ENCODE measurements at regions not wholly inside any gene's neighbourhood (a gene's known extent, or its start where the extent isn't known, plus 50 kb on each side); places are given as distances from the start of the nearest gene placed in this dataset.

DNA sequence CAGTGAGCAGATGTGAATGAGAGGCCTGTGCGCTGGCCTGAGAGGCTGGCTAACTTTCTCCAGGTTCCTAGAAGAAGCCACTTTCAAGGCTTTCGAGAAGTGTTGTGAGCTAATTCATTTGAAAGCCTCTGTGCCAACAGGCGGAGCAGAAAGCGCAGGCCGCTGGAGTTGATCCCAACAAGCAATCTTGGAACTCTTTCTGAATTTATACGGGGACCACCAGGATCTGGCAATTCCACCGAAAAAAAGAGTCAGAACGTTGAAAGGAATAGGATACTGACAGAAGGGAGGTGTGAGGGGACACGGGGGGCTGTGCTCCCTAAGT lies 71.3 kb upstream of the METRNL start:
- no peak overlapping the region for H3K4me3 Mint-ChIP-seq
- H3K4me1 Mint-ChIP-seq: no peaks in the 10 kb centered on the region
- Histone ChIP-seq H3K4me1 (ENCODE audit: control insufficient read depth, insufficient read depth, low read length) (no peaks in the 10 kb centered on the region), H3K36me3 (ENCODE audit: control insufficient read depth, insufficient read depth, low read length) (no peaks in the 10 kb centered on the region), H3K27ac (ENCODE audit: low read length) (no peak overlapping the region), H3K27me3 (ENCODE audit: control insufficient read depth, insufficient read depth, low read length) (no peaks in the 10 kb centered on the region), H3K9me3 (ENCODE audit: control insufficient read depth, insufficient read depth, low read length) (no peaks in the 10 kb centered on the region), H3K4me3 (ENCODE audit: low read length) (no peak overlapping the region)
- H3K36me3 Mint-ChIP-seq: no peaks in the 10 kb centered on the region
- H3K27ac Mint-ChIP-seq: no peak overlapping the region
- intact Hi-C loops (cut with micrococcal nuclease): no loop called here
- DNase-seq (no peak), ATAC-seq (no peak)
- H3K9me3 Mint-ChIP-seq: no peaks in the 10 kb centered on the region
- H3K27me3 Mint-ChIP-seq (ENCODE audit: low read depth in 2 of 2): no peaks in the 10 kb centered on the region
- 96% methylated on average over 9 of the region's 9 CpGs for WGBS (ENCODE audit: insufficient coverage)
- TF ChIP-seq, protein P1, sequence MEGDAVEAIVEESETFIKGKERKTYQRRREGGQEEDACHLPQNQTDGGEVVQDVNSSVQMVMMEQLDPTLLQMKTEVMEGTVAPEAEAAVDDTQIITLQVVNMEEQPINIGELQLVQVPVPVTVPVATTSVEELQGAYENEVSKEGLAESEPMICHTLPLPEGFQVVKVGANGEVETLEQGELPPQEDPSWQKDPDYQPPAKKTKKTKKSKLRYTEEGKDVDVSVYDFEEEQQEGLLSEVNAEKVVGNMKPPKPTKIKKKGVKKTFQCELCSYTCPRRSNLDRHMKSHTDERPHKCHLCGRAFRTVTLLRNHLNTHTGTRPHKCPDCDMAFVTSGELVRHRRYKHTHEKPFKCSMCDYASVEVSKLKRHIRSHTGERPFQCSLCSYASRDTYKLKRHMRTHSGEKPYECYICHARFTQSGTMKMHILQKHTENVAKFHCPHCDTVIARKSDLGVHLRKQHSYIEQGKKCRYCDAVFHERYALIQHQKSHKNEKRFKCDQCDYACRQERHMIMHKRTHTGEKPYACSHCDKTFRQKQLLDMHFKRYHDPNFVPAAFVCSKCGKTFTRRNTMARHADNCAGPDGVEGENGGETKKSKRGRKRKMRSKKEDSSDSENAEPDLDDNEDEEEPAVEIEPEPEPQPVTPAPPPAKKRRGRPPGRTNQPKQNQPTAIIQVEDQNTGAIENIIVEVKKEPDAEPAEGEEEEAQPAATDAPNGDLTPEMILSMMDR (IDR thresholded peaks at IDR 0.05): no peak

DNA sequence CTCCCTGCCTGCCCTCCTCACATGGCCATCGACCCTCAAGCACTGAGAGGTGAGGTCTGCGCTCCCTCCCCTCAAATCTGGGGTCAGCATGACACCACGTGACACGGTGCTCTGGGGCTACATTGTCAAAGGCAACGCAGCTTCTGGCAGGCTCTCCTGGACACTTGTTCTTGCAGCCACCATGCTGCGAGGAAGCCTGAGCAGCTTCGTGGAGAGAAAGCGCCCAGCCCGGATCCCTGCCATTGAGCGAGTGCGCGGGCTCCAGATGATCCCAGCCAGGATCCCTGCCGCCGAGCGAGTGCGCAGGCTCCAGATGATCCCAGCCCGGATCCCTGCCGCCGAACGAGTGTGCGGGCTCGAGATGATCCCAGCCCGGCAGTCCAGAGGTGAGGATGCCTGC lies 70.9 kb upstream of the METRNL start:
- TF ChIP-seq, protein P1 (IDR thresholded peaks at IDR 0.05): no peak
- no peaks in the 10 kb centered on the region for H3K9me3 ChIP-seq (ENCODE audit: control insufficient read depth, insufficient read depth, low read length)
- H3K27me3 Mint-ChIP-seq (ENCODE audit: low read depth in 2 of 2): no peaks in the 10 kb centered on the region
- H3K27ac ChIP-seq (ENCODE audit: low read length): no peak overlapping the region
- no peaks in the 10 kb centered on the region for H3K27me3 ChIP-seq (ENCODE audit: control insufficient read depth, insufficient read depth, low read length)
- DNase-seq: no peak
- no peak overlapping the region for H3K4me3 ChIP-seq (ENCODE audit: low read length)
- H3K36me3 Mint-ChIP-seq: no peaks in the 10 kb centered on the region
- 95% methylated on average over 23 of the region's 23 CpGs for WGBS (ENCODE audit: insufficient coverage)
- H3K4me3 Mint-ChIP-seq: no peak overlapping the region
- no peaks in the 10 kb centered on the region for H3K4me1 ChIP-seq (ENCODE audit: control insufficient read depth, insufficient read depth, low read length)
- ATAC-seq: no peak
- H3K27ac Mint-ChIP-seq: no peak overlapping the region
- intact Hi-C loops (cut with micrococcal nuclease): no loop called here
- no peaks in the 10 kb centered on the region for H3K4me1 Mint-ChIP-seq
- H3K9me3 Mint-ChIP-seq: no peaks in the 10 kb centered on the region
- no peaks in the 10 kb centered on the region for H3K36me3 ChIP-seq (ENCODE audit: control insufficient read depth, insufficient read depth, low read length)

DNA sequence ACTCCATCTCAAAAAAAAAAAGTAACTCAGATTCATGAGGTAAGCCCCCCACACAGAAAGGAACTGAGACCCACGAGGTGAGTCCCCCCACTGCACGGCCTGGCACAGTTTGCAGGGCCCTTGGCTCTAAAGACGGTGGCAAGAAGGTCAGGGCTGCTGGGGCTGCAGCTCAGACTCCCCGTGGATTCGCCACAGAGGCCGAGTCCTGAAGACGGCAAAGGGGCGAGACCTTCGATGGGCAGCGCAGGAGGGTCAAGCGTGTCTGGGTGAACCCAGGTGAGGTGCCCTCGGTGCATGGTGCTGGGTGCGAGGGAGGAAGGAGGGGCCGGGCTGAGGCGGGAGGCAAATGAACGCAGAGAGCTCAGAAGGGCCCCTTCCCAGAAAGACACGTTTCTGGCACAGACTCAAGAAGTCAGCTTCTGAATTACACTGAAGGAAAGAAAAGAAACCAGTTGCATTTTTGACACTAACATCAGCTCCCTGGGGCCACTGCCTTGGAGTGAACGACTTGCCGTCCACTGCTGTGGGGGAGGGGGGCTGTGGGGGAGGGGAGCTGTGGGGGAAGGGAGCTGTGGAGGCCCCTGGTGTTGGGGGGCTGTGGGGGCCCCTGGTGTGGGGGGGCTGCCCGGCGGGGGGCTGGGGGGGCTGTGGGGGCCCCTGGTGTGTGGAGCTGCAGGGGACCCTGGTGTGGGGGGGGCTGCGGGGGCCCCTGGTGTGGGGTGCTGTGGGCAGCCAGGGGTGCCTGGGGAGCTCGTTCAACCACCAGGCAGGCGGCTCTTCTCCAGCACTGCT lies 69.8 kb upstream of the METRNL start:
- intact Hi-C loops (cut with micrococcal nuclease): no loop called here
- no peak for DNase-seq
- no peaks in the 10 kb centered on the region for H3K9me3 ChIP-seq (ENCODE audit: control insufficient read depth, insufficient read depth, low read length)
- no peak for ATAC-seq
- no peaks in the 10 kb centered on the region for H3K36me3 Mint-ChIP-seq
- H3K27me3 Mint-ChIP-seq (ENCODE audit: low read depth in 2 of 2): no peaks in the 10 kb centered on the region
- TF ChIP-seq, protein P1 (IDR thresholded peaks at IDR 0.05): no peak
- 95% methylated on average over 20 of the region's 24 CpGs for WGBS (ENCODE audit: insufficient coverage)
- no peaks in the 10 kb centered on the region for H3K36me3 ChIP-seq (ENCODE audit: control insufficient read depth, insufficient read depth, low read length)
- no peaks in the 10 kb centered on the region for H3K9me3 Mint-ChIP-seq
- no peaks in the 10 kb centered on the region for H3K4me1 ChIP-seq (ENCODE audit: control insufficient read depth, insufficient read depth, low read length)
- H3K27ac ChIP-seq (ENCODE audit: low read length): no peak overlapping the region
- no peak overlapping the region for H3K4me3 ChIP-seq (ENCODE audit: low read length)
- no peaks in the 10 kb centered on the region for H3K27me3 ChIP-seq (ENCODE audit: control insufficient read depth, insufficient read depth, low read length)
- H3K4me3 Mint-ChIP-seq: no peak overlapping the region
- H3K4me1 Mint-ChIP-seq: no peaks in the 10 kb centered on the region
- H3K27ac Mint-ChIP-seq: no peak overlapping the region
